ENCODE measurements at regions not wholly inside any gene's neighbourhood (a gene's known extent, or its start where the extent isn't known, plus 50 kb on each side); places are given as distances from the start of the nearest gene placed in this dataset.
"Not testable (repeated sequence)": the region's sequence is repeated elsewhere in the genome, so short reads cannot be mapped to it uniquely, and the experiment has no call there.

DNA sequence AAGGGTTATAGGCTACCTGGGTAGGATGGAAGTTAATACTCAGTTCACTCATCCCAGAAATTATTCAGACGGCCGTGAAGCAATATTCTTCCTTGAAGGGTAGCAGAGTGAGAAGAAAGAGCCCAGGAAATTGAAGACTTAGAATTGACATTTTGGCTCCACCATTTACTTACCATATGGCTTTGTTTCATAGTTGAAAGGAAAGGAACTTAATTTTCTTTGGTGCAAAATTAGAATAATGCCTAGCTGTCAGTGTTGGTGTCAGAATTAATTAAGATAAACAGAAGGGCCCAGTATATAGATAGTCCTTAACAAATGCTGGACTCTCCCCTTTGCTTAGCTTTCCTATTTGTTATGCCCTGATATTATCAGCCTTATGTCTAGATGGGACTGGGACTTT, 263.2 kb downstream of the KCNJ3 start:
- DNase-seq, result no peak

DNA sequence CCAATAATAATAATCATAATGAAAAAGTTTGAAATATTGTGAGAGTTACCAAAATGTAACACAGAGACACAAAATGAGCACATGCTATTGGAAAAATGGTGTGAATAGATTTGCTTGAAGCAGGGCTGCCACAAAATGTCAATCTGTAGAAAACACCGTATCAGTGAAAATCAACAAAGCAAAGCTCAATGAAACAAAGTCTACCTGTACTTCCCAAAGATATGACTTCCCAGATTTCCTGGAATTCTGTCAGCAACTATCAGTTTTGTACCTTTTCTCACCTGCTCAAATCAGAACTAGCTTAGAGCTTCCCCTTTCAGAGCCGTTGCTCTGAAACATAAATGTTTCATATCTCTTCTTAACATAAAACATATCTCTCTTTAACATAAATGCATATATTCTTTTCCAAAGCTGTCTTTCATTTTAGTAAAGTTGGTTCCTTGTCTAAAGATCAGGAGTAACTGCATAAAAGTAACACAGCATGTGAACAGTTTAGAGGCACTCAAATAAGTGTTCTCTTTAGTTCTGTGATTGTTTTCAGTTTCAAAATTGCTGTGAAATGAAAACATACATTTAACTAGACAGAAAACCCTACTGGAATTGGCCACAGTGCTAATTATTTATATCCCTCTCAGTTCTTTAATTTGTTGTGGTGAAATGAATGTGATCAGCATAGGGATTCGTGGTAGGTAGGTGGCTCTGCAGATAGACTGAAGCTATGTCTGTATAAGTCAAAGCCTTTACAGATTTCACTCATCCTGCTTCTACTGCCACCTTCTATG, 262.5 kb downstream of the KCNJ3 start:
- no peak for DNase-seq

DNA sequence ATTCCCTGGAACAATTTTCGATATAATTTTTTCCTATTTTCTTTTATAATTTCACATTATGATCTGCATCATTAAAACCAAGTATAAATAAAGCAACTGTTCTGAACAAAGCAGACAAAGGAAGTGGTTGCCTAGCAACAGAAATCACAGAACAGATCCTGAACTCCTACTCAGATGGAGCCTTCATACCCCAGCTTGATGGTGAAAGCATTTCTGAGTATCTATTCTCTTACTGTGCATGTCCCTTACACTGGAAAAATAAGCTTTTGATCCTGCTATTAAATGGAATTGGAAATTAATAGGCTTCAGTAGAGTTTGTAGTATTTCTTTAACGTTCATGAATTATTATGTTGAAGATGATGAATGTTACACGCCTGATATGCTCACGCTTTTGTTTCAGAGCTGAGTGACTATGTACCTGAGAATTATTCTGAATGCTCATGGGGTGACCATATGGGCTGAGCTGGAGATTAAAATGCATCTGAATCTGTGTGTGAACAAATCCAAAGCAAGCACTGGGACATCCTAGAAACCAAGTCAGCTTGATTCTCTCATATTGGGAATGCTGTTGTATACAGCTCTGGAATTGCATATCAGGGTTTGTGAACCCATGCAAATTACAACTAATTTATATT, 254.0 kb downstream of the KCNJ3 start:
- DNase-seq, result no peak

DNA sequence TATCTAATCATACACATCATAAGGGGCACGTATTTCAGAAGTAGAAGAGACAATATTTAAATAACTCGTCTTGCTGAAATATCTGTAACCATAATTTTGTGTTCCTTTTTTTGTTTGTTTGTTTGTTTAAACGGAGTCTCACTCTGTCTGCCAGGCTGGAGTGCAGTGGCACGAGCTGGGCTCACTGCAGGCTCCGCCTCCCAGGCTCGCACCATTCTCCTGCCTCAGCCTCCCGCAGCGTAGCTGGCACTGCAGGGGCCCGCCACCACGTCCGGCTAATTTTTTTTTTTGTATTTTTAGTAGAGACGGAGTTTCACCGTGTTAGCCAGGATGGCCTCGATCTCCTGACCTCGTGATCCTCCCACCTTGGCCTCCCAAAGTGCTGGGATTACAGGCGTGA, 248.9 kb downstream of the KCNJ3 start:
- DNase-seq, result not testable (repeated sequence)

DNA sequence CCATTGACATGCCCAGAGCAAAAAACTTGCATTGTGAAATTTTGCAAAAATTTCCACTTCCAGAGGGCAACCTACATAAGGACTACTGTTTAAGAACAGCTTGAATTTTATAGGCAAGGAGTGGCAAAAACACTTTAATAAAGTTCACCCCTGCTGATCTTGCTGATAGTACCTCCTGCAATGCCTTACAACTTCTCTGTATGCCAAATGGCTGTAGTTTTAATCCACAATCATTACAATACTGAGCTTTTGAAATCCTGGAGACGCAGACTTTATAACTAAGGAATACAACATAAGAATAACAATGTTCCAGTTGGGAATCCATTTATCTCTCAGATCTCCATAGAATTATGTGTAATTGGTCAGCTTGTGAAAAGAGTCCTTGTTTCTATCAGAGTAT, 247.5 kb downstream of the KCNJ3 start:
- no peak for DNase-seq

DNA sequence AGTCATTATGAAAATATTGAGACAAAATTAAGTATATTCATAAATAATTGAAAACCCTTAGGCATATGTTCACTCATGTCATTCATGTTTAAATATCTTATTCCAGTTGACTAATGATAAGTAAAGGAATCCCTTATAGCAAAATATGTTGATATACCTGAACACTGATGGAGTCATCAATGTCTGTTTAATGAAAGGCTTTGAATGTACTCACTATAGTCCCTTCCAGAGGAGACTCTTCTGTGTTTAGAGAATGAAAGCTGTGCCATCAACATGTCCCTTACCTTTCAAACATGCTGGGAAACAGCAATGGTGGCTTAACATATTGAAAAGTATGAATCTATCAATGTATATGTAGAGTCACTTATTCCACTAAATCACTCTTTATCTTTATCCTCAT, 242.9 kb downstream of the KCNJ3 start:
- no peak for DNase-seq

DNA sequence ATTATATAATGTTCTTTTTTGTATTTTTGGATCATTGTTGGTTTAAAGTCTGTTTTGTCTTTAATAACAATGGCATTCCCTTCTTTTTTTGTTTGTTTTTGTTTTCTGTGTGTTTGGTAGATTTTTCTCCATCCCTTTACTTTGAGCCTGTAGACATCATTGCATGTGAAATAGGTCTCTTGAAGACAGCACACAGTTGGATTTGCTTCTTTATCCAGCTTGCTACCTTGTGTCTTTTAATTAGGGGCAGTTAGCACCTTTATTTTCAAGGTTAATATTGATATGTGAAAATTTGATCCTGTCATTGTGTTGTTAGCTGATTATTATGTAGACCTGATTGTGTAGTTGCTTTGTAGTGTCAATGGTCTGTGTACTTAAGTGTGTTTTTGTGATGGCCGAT, 235.7 kb downstream of the KCNJ3 start:
- no peak for DNase-seq

DNA sequence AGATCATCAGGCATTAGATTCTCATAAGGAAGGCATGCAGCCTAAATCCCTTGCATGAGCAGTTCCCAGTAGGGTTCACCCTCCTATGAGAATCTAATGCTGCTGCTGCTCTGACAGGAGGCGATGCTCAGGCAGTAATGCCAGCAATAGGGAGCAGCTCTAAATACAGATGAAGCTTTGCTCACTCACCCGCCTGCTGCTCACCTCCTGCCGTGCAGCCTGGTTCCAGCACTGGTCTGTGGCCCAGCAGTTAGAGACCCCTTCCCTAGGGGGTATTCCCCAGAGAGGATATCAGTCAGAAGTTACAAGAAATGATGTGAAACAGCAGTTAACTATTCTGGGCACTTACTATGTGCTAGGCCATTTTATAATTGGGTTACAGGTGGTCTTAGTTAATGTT, 226.0 kb downstream of the KCNJ3 start:
- no peak for DNase-seq

DNA sequence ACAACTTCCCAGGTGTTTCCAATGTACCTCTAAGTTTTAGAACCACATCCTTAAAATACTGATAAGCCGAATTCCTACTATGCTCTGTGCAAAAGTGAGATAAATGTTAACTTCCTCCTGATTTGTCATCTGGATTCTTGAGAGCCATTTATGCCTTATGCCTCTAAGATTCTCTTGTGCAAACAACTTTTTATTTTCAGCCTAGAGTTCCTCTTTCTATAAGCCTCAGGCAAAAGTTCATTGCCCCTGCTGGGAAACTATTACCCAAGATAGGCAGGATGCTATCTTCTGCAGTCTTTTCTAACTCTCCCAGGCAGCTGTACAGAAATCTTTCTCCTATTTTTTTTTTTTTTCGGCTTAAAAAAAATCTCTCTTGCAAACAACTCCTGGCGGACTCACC, 216.1 kb downstream of the KCNJ3 start:
- DNase-seq, result no peak

DNA sequence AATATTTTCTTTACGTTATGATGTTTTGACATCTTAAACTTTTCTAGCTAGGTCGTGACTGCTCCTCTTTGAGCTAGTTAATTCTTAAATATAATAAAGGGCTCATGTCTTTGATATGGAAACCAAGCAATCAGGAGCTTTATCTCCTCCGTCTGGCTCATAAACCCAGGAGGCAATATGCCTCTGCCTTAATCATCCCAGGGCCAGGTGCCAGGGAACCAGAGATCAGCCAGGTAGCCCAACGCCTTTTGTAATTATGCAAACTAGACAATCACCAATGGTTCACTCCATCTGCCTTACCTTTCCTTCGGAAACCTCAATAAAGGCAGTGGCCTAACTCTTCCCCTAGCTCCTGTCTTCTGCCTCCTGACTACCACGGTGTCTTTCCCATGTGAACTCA, 213.7 kb downstream of the KCNJ3 start:
- DNase-seq, result no peak

DNA sequence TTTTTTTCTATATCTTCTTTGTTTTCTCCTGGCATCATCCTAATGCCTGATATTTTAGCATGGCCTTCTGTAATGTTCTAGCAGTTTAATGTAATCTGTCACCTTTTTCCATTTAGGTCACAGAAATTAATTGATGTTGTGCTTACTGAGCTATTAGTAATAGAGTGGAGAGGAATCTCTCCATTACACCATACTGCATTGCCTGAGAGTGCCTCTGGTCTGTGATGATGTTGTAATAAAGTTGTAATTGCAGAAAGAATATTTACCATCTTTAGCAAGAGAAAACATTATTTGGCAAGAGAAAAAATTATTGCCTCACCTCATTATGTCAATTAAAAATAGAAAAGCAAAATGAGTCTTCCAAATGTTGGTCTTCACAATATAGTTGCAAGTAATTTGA, 213.2 kb downstream of the KCNJ3 start:
- DNase-seq, result no peak

DNA sequence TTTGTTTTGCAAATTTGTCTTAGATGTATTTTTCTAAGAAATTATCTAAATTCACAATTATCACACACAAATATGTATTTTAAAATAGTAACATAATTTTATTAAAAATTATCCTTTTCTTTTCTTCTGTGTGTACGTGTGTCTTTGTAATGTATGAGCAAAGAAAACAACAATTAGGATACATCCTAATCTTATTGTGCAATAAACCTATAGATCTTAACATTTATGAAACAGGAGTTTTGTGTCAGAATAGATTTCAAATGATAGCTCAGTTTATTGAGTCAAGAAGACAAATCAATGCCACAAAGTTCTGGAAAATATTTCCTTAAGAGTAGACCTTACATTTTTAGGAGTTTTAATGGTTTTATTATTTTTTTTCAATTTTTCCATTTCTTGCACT, 212.2 kb downstream of the KCNJ3 start:
- DNase-seq, result no peak

DNA sequence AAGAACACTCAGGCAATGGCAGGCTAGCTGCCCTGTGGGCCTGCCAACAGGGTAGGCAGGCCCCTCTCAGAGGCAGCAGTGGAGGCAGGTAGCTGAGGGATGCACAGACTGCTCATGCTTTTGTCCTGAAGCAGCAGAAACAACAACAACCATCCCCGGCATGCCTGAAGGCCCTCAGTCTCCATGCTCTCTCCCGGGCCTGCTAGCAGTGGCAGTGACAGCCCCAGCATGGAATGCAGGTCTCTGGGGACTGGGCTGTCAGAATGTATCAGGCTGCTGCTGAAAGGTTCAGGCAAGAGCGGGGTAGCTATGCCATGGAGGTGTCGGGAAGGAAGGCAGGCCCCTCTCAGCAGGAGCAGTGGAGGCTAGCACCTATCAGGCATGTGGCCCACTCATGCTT, 209.8 kb downstream of the KCNJ3 start:
- no peak for DNase-seq

Measured in activated naive CD4-positive, alpha-beta T cell treated with anti-CD3 and anti-CD28 coated beads, Interleukin-2, amount 50 U/mL, for 16 hours (primary cell).